ENCODE measurements at regions not wholly inside any gene's neighbourhood (a gene's known extent, or its start where the extent isn't known, plus 50 kb on each side); places are given as distances from the start of the nearest gene placed in this dataset.

DNA sequence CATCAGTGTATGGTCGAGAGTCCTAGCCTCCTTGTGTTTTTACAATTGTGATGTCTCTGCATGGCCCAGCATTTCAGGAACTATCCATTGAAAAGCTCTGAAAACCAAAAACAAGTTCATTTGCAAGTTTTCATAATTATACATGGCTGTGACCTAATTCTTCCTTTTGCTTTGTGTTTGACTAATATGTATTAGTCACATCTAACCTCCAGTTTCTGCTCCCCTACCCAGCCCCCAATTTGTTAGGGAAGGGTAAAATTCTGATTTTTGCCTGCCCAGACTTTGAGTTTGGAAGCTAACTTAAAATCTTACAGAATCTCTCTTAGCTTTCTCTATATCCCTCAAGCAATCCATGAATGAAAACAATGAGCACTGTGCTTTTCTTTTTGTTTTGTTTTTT lies 128.2 kb upstream of the SEMA6A start (continued):
- TF ChIP-seq, protein P1, sequence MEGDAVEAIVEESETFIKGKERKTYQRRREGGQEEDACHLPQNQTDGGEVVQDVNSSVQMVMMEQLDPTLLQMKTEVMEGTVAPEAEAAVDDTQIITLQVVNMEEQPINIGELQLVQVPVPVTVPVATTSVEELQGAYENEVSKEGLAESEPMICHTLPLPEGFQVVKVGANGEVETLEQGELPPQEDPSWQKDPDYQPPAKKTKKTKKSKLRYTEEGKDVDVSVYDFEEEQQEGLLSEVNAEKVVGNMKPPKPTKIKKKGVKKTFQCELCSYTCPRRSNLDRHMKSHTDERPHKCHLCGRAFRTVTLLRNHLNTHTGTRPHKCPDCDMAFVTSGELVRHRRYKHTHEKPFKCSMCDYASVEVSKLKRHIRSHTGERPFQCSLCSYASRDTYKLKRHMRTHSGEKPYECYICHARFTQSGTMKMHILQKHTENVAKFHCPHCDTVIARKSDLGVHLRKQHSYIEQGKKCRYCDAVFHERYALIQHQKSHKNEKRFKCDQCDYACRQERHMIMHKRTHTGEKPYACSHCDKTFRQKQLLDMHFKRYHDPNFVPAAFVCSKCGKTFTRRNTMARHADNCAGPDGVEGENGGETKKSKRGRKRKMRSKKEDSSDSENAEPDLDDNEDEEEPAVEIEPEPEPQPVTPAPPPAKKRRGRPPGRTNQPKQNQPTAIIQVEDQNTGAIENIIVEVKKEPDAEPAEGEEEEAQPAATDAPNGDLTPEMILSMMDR (IDR thresholded peaks at IDR 0.05 in 2 of 3, conservative IDR thresholded peaks at IDR 0.05 in 1 of 3; ENCODE audit: control insufficient read depth in 2 of 3, extremely low read depth in 1 of 3, insufficient read depth in 1 of 3, low read depth in 3 of 3, low read length in 3 of 3) = no peak
- TF ChIP-seq, protein P2, sequence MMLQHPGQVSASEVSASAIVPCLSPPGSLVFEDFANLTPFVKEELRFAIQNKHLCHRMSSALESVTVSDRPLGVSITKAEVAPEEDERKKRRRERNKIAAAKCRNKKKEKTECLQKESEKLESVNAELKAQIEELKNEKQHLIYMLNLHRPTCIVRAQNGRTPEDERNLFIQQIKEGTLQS (IDR thresholded peaks at IDR 0.05; ENCODE audit: borderline replicate concordance, extremely low read depth, low read depth, low read length) = no peak
- TF ChIP-seq DPF2 (IDR thresholded peaks at IDR 0.05) (no peak), EP300 (IDR thresholded peaks at IDR 0.05; ENCODE audit: borderline replicate concordance in 1 of 2, control insufficient read depth in 1 of 2, low read depth in 2 of 2, low read length in 2 of 2) (peak in 1 of 2 experiments; percentile 66; a peak in 1 of 4 replicates), RELA (IDR thresholded peaks at IDR 0.05; ENCODE audit: borderline replicate concordance, partially characterized antibody) (no peak), ZNF274 (IDR thresholded peaks at IDR 0.05; ENCODE audit: insufficient read depth, insufficient read length) (no peak), IRF4 (IDR thresholded peaks at IDR 0.05; ENCODE audit: low read depth, low read length) (peak; percentile 26; the same call in 1 of the 2 replicates), CEBPB (IDR thresholded peaks at IDR 0.05; ENCODE audit: borderline replicate concordance in 1 of 2, low read depth in 2 of 2, low read length in 2 of 2) (peak in 1 of 2 experiments; percentile 47; a peak in 1 of 4 replicates), IKZF1 (conservative IDR thresholded peaks at IDR 0.05) (peak; percentile 49; the same call in 1 of the 2 replicates), TBL1XR1 (IDR thresholded peaks at IDR 0.05; ENCODE audit: low read depth, low read length) (no peak), JUNB (IDR thresholded peaks at IDR 0.05) (peak; percentile 92), JUND (IDR thresholded peaks at IDR 0.05; ENCODE audit: low read depth, low read length) (no peak), SIX5 (IDR thresholded peaks at IDR 0.05; ENCODE audit: low read depth, low read length, severe bottlenecking) (no peak), ZNF622 (IDR thresholded peaks at IDR 0.05) (no peak), FOXM1 (IDR thresholded peaks at IDR 0.05; ENCODE audit: low read depth, low read length) (peak; percentile 57; the same call in 1 of the 2 replicates), TARDBP (IDR thresholded peaks at IDR 0.05; ENCODE audit: borderline replicate concordance) (no peak), HDAC6 (IDR thresholded peaks at IDR 0.05; ENCODE audit: unreplicated experiment) (no peak), RUNX3 (IDR thresholded peaks at IDR 0.05; ENCODE audit: low read length) (peak; percentile 58; the same call in 1 of the 2 replicates), BCL11A (IDR thresholded peaks at IDR 0.05; ENCODE audit: low read depth, low read length) (peak; percentile 65; the same call in 1 of the 2 replicates), STAT3 (IDR thresholded peaks at IDR 0.05; ENCODE audit: low read depth, low read length) (no peak)

Data from GM12878 (cell line).